A673 (cell line): ENCODE measurements at regions not wholly inside any gene's neighbourhood (a gene's known extent, or its start where the extent isn't known, plus 50 kb on each side); places are given as distances from the start of the nearest gene placed in this dataset.

Experiments
- BruUV-seq: library from RNA; stranded (reverse); fragments of 400-500 nt; replicated peaks from 2 replicates; lab custom pipeline; 2021; lab: Mats Ljungman, UMichigan
- CTCF ChIA-PET: fragments of 300-600 bp; sonication (Branson Sonifier 250); formaldehyde crosslinking; loops from one replicate; lab custom pipeline; 2022; ENCODE audit warnings: antibody characterized with exemption; lab: Charles Lee
- POLR2A ChIA-PET: fragments of 300-600 bp; sonication (Branson Sonifier 250); formaldehyde crosslinking; loops from one replicate; lab custom pipeline; 2022; ENCODE audit warnings: antibody characterized with exemption; ENCODE audit not compliant: low non-redundant PET; lab: Charles Lee
- DNase-seq: peaks from one replicate; pipeline ENCODE4 v3.0.0-alpha.2; 2015; ENCODE audit warnings: low spot score
- H3K27ac ChIP-seq: fragments of 200-600 bp; sonication (generic); 2 replicates; pipeline ENCODE4 v1.5.1; 2016; ENCODE audit warnings: mixed run types, low read depth, mild to moderate bottlenecking, mixed read lengths, antibody characterized with exemption, low read length; ENCODE audit not compliant: poor library complexity, severe bottlenecking
- H3K27me3 ChIP-seq: fragments of 200-600 bp; sonication (generic); replicated peaks from 2 replicates; pipeline ENCODE4 v1.6.1; 2017; ENCODE audit warnings: mixed run types, low read depth, mild to moderate bottlenecking, mixed read lengths, antibody characterized with exemption, low read length; ENCODE audit not compliant: insufficient read depth, poor library complexity
- H3K36me3 ChIP-seq: fragments of 200-600 bp; sonication (generic); 2 replicates; pipeline ENCODE4 v1.6.1; 2016; ENCODE audit warnings: mixed run types, mild to moderate bottlenecking, mixed read lengths, antibody characterized with exemption, low read length; ENCODE audit not compliant: insufficient read depth, poor library complexity, severe bottlenecking
- H3K4me1 ChIP-seq: fragments of 200-600 bp; sonication (generic); 2 replicates; pipeline ENCODE4 v1.6.1; 2017; ENCODE audit warnings: mixed run types, mild to moderate bottlenecking, mixed read lengths, antibody characterized with exemption, low read length; ENCODE audit not compliant: insufficient read depth, poor library complexity, severe bottlenecking
- H3K4me3 ChIP-seq: fragments of 200-600 bp; sonication (generic); 2 replicates; pipeline ENCODE4 v1.5.1; 2016; ENCODE audit warnings: low read depth, mixed run types, mild to moderate bottlenecking, mixed read lengths, low read length; ENCODE audit not compliant: poor library complexity, severe bottlenecking
- H3K9me3 ChIP-seq: fragments of 200-600 bp; sonication (generic); 2 replicates; pipeline ENCODE4 v1.6.1; 2016; ENCODE audit warnings: mixed run types, low read depth, mild to moderate bottlenecking, mixed read lengths, antibody characterized with exemption, low read length; ENCODE audit not compliant: poor library complexity, severe bottlenecking
- EZH2 ChIP-seq: fragments of 200-600 bp; sonication (generic); IDR thresholded peaks from 2 replicates; pipeline ENCODE4 v1.6.1; 2017; ENCODE audit warnings: borderline replicate concordance, low read depth, mild to moderate bottlenecking, mixed read lengths, antibody characterized with exemption, low read length; ENCODE audit not compliant: poor library complexity, severe bottlenecking
- intact Hi-C: fragments of 100-400 bp; cut with micrococcal nuclease; formaldehyde crosslinking; loops from one replicate; pipeline ENCODE4 v1.10.0; 2022; ENCODE audit not compliant: unreplicated experiment
- TF ChIP-seq, protein P1 (sequence below): fragments of 300-800, 200-600 bp; sonication (generic); conservative IDR thresholded peaks from 2 replicates; pipeline ENCODE4 v1.5.1; 2017; ENCODE audit warnings: low read depth, mild to moderate bottlenecking, antibody characterized with exemption, low read length, moderate library complexity, mixed read lengths

DNA sequence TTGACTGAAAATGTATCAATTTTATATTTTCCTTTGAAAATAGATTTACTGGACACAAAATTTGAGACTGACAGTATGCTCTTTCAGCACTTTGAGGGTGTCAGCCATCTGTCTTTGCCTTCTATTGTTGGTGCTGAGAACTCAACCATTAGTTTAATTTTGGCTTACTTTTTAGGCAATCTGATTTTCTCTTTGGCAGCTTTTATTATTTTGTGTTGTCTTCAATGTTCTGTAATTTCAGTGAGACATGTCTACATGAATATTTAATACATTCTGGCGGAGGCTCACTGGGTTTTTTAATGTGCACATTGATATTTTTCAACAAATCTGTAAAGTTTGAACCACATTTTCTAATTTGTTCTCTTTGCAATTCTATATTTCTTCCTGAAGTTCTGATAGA is 648.6 kb downstream of the C6orf118 start:
- H3K27me3 ChIP-seq = no peaks in the 10 kb centered on the region
- no peaks in the 10 kb centered on the region for H3K36me3 ChIP-seq
- no peak for TF ChIP-seq EZH2
- TF ChIP-seq, protein P1, sequence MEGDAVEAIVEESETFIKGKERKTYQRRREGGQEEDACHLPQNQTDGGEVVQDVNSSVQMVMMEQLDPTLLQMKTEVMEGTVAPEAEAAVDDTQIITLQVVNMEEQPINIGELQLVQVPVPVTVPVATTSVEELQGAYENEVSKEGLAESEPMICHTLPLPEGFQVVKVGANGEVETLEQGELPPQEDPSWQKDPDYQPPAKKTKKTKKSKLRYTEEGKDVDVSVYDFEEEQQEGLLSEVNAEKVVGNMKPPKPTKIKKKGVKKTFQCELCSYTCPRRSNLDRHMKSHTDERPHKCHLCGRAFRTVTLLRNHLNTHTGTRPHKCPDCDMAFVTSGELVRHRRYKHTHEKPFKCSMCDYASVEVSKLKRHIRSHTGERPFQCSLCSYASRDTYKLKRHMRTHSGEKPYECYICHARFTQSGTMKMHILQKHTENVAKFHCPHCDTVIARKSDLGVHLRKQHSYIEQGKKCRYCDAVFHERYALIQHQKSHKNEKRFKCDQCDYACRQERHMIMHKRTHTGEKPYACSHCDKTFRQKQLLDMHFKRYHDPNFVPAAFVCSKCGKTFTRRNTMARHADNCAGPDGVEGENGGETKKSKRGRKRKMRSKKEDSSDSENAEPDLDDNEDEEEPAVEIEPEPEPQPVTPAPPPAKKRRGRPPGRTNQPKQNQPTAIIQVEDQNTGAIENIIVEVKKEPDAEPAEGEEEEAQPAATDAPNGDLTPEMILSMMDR = no peak
- ChIA-PET CTCF (no interaction called here), POLR2A (no interaction called here)
- no peak overlapping the region for H3K4me3 ChIP-seq
- intact Hi-C loops = no loop called here
- H3K27ac ChIP-seq = no peak overlapping the region
- no peaks in the 10 kb centered on the region for H3K9me3 ChIP-seq
- no peak for DNase-seq
- H3K4me1 ChIP-seq = no peaks in the 10 kb centered on the region
- BruUV-seq = no TSS peak

DNA sequence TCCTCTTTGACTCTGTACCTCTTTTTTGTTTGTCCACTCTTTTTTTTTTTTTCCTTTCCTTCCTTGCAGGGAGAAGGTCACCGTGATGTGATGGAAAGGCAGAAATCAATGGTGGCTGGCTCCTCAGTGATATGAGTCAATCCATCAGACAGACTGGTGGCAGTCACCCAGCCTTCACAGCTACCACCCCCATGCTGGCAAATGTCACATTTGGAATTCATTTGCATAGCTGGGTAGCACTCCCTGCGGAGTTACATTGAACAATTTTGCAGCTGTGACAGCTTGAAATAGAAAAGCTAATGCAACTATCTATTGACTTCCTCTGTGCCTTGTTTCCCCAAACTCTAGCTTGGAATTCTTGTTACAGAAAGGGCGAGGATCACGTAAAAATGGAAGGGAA is 668.4 kb downstream of the C6orf118 start:
- ChIA-PET CTCF (no interaction called here), POLR2A (no interaction called here)
- Histone ChIP-seq H3K4me3 (no peak overlapping the region), H3K36me3 (no peaks in the 10 kb centered on the region), H3K4me1 (no peaks in the 10 kb centered on the region), H3K27me3 (no peaks in the 10 kb centered on the region), H3K9me3 (peaks cover 6% of the 10 kb centered on the region), H3K27ac (no peak overlapping the region)
- intact Hi-C loops = no loop called here
- DNase-seq = peak; percentile 2
- BruUV-seq = no TSS peak
- TF ChIP-seq, protein P1 = no peak
- no peak for TF ChIP-seq EZH2

DNA sequence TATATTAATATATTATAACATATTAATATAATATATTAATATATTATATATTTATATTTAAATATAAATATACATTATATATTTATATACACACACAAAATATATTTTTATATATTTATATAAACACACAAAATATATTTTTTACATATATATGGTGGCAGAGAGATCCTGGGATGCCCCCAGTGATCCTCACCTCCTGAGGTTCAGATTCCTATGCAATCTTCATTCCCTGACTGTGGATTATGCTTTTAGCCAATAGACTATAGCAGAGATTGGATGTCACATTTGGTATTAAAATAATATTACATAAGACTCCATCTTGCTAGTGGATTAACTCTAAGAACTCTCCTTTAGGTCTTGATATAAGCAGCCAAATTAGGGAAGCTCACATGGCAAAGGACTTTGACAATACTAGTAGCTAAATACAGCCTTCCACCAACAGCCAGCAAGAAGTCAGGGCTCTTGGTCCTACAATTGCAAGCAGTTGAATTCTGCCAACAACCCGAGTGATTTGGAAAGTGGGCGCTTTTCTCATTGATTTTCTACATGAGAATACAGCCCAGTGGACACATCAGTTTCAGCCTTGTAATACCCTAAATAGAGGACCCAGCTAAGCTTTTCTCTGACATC is 681.0 kb downstream of the C6orf118 start:
- POLR2A ChIA-PET = no interaction called here
- Histone ChIP-seq H3K4me1 (no peaks in the 10 kb centered on the region), H3K4me3 (no peak overlapping the region), H3K27ac (no peak overlapping the region), H3K9me3 (no peaks in the 10 kb centered on the region), H3K27me3 (no peaks in the 10 kb centered on the region), H3K36me3 (no peaks in the 10 kb centered on the region)
- intact Hi-C loops = no loop called here
- DNase-seq = no peak
- BruUV-seq = no TSS peak
- no peak for TF ChIP-seq EZH2
- TF ChIP-seq, protein P1 = no peak
- CTCF ChIA-PET = no interaction called here
